ENCODE measurements at regions not wholly inside any gene's neighbourhood (a gene's known extent, or its start where the extent isn't known, plus 50 kb on each side); places are given as distances from the start of the nearest gene placed in this dataset.
"Not testable (repeated sequence)": the region's sequence is repeated elsewhere in the genome, so short reads cannot be mapped to it uniquely, and the experiment has no call there.

GRCh38 chr12:68387338-68387737, 55.2 kb upstream of the MDM1 start:
- DNase-seq: no peak

DNA sequence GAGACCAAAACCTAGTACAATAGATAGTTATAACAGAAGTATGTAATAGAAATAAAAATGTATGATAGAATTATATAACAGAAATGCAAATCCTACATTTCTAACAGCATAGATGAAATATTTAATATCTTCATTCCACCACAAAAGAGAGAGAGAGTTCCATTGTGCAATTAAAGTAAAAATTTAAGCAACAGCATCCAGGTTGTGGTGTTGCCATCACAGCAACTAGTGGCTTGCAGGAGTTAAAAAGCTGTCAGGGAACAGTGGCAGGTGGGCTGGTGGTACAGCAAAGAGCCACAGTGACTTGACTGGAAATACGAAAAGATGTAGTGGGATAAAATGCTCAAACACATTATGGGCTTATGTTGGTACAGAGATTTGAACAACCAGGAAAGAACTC, 57.1 kb upstream of the MDM1 start:
- no peak for DNase-seq

GRCh38 chr12:68391937-68392336, 59.8 kb upstream of the MDM1 start:
- DNase-seq: no peak

DNA sequence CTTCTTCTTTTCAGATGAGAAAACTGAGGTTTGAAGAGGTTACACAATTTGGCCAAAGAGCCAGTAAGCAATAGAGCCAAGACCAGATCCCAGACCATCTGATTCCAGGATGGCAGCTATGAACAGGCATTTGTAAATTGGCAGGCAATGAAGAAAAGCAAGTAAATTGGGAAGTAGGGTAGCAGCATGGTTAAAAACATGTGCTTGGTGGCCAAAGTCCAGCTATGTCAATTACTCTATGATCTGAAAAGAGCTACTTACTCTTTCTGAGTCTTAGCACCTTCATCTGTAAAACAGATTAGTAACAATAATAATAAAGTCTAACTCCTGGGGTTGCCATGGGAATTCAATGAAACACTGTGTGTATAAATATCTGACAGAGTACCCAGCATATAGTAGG, 60.2 kb upstream of the MDM1 start:
- no peak for DNase-seq

DNA sequence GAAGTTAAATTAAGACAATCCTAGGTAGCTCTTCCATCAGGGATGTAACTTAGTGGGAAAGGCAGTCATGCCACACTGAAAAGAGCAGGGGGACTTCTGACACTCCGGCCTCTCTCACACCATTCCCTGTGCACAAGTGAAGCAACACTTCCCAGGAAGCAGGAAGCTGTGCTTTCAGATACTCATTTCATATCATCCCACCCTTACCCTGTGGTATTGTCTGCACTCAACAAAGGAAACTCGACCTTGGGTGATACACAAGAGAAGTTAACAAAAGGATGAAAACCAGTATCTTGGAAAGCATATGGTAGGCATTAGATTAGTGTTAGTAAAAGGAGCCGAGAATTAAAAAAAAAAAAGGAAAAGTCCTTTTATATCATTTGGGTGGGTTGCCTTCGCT, 61.3 kb upstream of the MDM1 start:
- DNase-seq: peak; percentile 6

DNA sequence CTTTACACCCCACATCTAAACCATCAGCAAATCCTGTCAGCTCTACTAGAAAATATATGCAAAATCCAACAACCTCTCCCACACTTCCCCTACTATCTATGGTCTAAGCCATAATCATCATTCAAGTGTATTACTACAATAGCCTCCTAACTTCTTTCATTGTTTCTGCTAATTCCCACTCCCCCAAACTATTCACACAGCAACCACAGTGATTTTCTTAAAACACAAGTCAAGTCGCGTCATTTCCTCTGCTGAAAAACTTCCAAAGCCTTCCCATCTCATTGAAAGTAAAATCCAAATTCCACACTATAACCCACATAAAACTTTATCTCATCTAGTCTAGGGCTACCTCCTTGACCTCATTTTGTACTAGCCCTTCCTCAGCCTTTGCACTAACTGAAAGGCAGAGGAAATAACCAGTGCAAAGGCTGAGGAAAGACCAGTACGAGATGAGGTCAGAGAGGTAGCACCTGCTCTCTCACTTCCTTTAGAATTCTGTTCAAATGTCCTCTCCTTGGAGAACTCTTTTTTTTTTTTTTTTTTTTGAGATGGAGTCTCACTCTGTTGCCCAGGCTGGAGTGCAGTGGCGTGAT, 65.5 kb upstream of the MDM1 start:
- DNase-seq: peak; percentile 41

DNA sequence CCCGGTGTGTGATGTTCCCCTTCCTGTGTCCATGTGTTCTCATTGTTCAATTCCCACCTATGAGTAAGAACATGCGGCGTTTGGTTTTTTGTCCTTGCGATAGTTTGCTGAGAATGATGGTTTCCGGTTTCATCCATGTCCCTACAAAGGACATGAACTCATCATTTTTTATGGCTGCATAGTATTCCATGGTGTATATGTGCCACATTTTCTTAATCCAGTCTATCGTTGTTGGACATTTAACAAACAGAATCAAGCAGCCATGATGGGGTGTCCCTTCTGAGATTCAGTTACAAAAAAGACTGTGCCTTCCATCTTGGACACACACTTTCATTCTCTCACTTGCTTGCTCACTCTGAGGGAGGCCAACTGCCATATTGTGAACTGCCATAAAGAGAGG, 66.5 kb upstream of the MDM1 start:
- DNase-seq: not testable (repeated sequence)

- peak; percentile 7 for DNase-seq
Observed at GRCh38 chr12:68400226-68400829, 68.2 kb upstream of the MDM1 start.

- no peak for DNase-seq
Observed at GRCh38 chr12:68402422-68402821, 70.3 kb upstream of the MDM1 start.

GRCh38 chr12:68403296-68403695, 71.1 kb upstream of the MDM1 start:
- DNase-seq: no peak

GRCh38 chr12:68403711-68404110, 71.5 kb upstream of the MDM1 start:
- DNase-seq: no peak

DNA sequence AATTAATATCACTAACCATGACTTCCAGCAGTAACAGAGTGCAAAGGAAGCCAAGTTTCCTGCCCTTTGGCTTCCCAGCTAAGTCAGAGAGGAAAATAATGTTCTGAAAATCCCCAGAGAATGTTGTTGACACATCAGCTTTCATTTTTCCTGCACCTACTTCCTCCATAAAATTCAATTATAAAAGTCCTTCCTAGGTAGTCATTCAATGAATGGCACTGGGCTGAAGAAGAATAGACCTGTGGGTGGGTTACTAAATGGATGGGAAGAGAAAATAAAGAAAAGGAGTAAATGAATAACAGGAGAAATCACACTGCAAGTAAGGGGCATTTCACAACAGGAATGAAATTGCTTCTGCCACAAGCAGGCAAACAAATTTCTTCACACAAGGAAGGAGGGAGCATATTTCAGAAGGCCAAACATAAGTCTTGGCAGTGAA, 73.2 kb upstream of the MDM1 start:
- DNase-seq: peak; percentile 63

- peak; percentile 96 for DNase-seq
Observed at GRCh38 chr12:68406134-68406576, 74.0 kb upstream of the MDM1 start.

DNA sequence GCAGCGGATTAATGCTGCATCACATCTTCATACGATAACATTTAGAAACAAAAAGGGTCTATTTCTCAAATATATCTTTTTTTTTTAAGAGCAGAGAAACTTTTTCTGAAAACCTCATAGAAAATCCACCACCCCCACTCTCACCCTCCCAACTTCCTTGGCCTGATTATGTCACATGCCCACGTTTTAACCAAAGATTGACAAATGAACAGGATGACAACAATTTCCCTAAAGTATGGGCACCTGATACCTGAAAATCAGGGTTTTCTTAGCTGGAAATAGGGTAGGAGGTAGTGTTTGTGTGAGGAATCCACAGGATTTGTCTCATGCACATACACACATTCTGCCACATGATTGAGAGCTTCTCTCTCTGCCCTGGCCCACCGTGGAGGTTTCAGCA, 74.7 kb upstream of the MDM1 start:
- no peak for DNase-seq

DNA sequence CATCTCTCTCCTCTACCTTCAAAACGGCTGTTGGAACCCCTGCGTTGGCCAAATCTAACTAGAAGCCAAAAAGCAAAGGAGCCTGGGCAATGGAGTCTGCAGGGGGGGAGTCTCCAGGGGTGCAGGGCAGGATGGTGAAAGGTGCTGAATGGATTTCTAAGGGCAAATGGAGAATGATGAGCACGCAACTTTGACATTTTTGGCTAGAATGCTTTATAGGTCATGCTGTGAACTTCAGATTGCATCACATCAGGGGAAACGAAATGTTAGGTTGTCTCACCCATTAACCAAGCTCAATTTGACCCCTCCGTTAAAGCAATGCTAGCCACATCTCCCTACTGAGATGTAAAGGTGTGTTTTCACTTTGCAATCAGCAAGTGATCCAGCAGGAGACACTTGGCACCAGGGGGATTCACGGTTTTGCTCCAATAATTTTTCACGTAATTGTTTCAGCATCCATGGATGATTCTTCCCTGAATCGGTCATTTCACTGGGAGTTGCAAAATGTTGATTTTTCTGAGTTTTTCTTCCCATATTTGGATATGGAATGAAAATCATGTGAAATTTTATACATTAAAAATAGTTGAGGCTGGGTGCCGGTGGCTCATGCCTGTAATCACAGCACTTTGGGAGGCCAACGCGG, 78.0 kb upstream of the MDM1 start:
- no peak for DNase-seq

DNA sequence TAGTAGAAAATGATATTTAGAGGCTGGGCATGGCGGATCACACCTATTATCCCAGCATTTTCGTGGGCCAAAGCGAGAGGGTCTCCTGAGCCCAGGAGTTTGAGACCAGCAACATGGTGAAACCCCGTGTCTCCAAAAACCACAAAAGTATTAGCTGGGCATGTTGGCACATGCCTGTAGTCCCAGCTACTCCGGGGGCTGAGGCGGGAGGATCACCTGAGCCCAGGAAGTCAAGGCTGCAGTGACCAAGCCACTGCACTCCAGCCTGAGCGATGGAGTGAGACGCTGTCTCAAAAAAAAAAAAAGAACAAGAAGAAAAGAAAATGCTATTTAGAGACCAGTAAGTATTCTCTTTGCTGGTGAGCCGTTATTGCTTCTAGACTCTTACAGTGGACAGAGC, 79.2 kb upstream of the MDM1 start:
- no peak for DNase-seq

GRCh38 chr12:68414988-68415387, 82.8 kb upstream of the MDM1 start:
- DNase-seq: no peak

DNA sequence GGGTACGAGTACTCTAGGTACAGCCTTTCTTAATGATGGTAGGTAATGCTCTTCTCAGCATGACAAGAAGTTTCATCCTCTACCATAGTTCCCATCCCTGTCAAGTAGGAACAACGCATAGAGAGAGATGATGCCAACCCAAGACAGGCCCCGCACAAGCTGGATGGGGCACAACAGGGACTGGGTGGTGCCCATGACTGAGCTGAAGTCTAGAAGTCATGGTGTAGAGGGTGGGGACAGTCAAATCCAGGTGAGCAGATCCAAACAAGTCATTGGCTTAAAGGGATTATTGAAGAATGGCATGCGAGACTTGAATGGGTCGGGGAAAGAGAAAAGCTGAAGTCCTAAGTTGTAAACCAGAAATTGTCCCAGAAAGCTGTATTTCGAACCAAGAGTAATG, 84.2 kb upstream of the MDM1 start:
- no peak for DNase-seq

GRCh38 chr12:68416826-68417225, 84.7 kb upstream of the MDM1 start:
- no peak for DNase-seq

DNA sequence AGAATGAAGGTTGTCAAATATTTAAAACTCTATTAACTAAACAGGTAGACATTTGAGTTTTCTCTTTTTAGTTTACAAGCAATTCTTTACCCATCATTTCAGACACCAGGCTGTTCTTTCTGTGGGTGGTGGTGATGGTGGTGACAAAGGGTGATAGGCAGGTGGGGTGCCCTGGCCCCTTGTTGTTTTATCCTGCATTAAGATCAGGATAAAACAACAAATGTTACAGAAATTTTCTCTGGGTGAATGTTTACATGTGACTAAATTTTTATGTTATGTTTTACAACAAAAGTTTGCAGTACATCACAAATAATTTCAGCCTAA, 85.9 kb upstream of the MDM1 start:
- no peak for DNase-seq

GRCh38 chr12:68420225-68421010, 88.3 kb upstream of the MDM1 start:
- DNase-seq: peak; percentile 10

DNA sequence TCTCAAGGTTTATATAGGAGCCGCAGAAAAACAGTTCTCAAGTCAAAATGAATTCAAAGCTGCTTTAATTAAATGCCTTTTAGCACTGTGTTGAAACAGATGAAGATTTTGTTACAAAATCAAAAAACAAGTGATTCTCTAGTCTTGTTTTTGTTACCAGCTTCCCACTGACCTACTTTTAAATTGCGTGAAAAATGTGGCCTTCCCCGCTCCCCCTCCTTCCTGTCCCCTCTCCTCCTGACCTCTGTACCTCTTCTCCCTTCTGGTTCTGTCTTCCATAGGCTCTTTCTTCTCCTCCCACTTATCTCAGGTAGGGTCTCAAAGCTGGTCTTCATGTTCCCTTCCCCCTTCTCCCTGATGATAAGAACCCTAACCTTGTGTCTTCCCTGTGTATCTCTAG, 90.0 kb upstream of the MDM1 start:
- no peak for DNase-seq

DNA sequence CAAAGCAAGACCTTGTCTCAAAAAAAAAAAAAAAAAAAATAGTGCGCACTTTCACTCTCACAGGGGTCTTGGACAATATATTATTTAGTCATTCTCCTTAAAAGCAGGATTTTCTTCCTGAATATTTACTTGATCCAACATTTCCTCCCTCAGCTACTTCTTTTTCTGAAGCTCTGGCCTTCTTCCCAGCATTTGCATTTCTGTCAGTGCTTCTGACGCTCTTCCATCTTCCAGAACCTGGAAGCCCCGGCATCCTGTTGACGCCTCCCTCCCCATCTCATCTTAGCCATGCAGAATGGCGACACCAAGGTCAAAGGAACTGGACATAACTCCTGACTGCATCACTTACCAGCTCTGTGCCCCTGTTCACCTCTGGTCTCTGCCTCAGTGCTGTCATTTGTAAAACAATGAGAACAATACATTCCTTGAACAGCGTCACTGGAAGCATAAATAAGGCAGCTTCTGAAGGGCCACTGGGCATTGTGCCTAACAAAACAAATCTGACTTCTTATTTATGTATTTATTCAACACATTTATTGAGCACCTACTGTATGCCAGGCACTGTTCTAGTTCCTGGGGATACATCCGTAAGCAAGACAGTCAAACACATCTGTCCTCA, 90.9 kb upstream of the MDM1 start:
- DNase-seq: peak; percentile 90
